HG03342 (cell line): ENCODE measurements at regions not wholly inside any gene's neighbourhood (a gene's known extent, or its start where the extent isn't known, plus 50 kb on each side); places are given as distances from the start of the nearest gene placed in this dataset.
"Not testable (repeated sequence)": the region's sequence is repeated elsewhere in the genome, so short reads cannot be mapped to it uniquely, and the experiment has no call there.

ENCODE experiments used
- ATAC-seq: cut with Tn5 transposase; IDR thresholded peaks from one replicate; pipeline ENCODE4 v1.9.1; 2021; ENCODE audit warnings: mild to moderate bottlenecking, moderate library complexity; ENCODE audit not compliant: unreplicated experiment

DNA sequence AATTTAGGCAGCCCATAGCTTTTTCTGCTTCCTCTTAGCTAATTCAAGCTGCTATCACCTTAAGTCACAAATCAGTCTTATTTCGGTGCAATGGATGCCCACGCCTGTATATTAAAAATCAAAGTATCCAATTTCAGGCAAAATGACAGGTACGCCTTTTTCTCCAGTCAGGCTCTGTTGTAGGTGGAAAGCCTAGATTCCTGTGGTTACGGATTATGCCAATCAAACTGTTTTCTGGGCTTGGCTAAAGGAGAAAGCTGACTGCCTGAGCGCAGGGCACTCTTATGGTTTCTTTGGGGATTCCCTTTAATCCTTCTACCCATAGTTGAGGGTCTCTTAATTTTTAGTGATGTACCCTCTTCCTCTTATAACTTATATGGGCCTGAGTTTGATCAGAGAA, 550.5 kb downstream of the PDHA2 start:
- ATAC-seq, result no peak

DNA sequence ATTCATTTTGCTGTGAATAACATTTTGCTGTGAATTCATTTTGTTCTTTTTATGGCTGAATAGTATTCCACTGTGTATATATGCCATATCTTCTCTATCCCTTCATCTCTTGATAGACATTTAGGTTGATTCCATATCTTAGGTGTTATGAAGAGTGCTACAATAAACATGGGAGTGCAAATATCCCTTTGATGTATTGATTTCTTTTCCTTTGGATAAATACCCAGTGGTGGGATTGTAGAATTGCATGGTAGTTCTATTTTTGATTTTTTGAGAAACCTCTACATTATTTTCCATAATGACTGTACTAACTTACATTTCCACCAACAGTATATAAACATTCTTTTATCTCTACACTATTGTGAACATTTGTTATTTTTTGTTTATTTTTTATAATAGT, 555.9 kb downstream of the PDHA2 start:
- ATAC-seq, result no peak

DNA sequence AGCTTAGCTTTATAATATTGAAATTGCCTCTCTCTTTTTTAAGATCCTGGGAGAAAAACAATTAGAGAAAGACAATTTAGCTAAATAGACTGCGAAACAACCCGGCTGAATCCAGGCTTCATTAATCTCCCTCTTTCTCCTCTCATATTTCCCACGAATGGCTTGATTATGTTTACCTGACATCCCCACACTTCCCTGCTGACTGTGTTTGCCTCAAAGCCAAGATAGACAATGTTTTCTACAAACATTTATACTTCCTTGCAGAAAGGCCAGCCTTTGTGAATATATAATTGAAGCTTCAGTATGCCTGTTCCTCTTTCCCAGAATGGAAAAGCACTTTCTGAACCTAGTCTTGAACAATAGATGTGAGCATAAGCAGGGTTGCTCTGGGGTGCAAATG, 566.8 kb downstream of the PDHA2 start:
- no peak for ATAC-seq

DNA sequence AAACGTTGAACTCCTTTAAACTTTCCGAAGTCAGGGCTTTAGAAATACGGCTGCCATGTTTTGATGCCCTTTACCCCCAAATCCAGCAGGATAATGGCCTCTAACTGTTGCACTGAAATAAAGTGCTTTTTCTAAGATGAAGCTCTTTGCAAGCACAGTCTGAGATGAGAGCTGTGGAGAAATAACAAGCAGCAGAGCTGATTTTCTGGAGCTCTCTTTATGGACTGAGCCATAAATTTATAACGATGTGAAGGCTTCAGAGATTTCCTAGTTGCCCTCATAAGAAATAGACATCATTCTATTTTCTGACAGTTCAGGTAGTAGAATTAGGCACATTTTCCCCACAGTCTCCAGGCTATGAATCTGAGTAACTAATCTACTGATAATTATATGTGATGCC, 567.3 kb downstream of the PDHA2 start:
- no peak for ATAC-seq

DNA sequence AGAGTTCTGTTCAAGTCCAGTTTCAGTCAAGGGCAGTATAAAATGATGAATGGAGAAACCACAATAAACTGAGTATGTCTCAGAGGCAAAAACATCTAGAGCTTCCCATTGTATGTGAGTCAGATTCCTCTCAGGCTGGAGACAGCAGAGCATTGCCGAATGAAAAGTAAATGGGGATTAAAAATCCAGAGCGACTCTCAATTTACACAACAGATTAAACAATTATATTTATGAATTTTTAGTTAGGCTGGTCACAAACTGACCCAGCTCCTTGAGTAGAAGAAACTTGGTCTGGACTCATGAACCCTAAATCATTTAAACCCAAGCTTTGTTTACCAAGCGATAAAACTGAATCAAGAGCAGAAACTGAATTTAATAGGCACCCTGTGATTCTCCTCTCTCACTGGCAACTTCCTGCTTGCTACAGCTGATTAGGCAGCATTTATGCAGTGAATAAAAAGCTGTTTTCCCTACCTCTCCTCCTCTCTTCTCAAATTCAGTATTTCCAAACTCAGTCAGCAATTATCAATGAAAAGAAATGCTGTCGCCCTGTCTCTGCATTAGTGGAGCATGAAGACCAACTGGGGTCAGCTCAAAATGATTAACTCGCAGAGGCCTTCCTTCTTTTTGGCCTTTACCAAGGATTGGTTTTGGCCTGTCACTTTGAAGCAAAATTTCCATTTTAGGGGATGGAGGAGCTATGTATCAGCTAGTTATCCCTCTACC, 568.0 kb downstream of the PDHA2 start:
- no peak for ATAC-seq

DNA sequence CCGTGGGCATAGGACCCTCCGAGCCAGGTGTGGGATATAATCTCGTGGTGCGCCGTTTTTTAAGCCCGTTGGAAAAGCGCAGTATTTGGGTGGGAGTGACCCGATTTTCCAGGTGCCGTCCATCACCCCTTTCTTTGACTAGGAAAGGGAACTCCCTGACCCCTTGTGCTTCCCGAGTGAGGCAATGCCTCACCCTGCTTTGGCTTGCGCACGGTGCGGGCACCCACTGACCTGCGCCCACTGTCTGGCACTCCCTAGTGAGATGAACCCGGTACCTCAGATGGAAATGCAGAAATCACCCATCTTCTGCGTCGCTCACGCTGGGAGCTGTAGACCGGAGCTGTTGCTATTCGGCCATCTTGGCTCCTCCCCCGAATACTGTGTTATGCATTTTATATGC, 575.0 kb downstream of the PDHA2 start:
- ATAC-seq, result not testable (repeated sequence)

DNA sequence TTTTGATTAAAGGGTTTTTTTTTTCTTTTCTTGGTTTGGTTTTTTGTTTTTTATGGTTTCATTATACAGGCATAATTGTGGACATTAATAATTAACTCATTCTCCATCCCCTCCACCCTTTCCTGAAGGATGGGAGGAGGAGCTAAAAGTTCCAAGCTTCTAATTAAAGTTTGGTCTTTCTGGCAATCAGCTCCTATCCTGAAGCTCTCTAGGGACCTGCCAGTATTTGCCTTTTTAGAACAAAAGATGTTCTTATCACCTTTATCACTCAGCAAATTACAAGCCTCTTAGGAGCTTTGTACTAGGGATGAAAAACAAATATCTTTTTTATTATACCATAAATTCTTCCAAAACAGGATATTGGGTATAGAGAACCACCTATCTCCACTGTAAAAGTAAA, 589.8 kb downstream of the PDHA2 start:
- no peak for ATAC-seq

DNA sequence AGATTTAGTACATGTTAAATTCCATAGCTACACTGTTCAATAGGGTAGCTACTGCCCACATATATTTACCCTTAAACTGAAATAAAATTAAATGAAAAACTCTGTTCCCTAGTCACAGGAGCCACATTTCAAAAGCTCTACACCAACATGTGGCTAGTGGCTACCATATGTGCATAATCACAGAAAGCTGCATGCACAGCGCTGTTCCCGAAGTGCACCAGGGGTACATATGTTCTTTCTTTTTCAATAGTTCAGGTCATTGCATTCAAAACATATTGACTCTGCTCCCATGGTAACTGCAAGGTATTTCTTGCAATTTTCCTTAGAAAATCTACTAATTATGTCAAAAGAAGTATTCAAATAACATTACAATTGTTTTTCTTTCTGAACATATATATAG, 591.2 kb downstream of the PDHA2 start:
- ATAC-seq, result no peak

DNA sequence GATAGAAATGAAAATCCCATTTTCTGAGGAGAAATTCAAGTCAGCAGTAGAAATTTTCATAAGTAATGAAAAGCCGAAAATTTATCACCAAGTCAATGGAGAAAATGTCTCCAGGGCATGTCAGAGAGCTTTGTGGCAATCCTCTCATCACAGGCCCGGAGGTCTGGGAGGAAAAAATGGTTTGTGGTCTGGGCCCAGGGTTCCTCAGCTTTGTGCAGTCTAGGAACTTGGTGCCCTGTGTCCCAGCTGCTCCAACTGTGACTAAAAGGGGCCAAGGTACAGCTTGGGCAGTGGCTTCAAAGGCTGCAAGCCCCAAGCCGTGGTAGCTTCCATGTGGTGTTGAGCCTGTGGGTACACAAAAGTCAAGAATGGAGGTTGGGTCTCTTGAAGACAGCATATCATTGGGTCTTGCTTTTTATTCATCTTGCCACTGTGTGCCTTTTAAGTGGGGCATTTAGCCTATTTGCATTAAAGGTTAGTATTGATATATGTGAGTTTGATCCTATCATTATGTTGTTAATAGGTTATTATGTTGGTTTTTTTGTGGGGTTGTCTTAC, 608.5 kb downstream of the PDHA2 start:
- ATAC-seq, result no peak

DNA sequence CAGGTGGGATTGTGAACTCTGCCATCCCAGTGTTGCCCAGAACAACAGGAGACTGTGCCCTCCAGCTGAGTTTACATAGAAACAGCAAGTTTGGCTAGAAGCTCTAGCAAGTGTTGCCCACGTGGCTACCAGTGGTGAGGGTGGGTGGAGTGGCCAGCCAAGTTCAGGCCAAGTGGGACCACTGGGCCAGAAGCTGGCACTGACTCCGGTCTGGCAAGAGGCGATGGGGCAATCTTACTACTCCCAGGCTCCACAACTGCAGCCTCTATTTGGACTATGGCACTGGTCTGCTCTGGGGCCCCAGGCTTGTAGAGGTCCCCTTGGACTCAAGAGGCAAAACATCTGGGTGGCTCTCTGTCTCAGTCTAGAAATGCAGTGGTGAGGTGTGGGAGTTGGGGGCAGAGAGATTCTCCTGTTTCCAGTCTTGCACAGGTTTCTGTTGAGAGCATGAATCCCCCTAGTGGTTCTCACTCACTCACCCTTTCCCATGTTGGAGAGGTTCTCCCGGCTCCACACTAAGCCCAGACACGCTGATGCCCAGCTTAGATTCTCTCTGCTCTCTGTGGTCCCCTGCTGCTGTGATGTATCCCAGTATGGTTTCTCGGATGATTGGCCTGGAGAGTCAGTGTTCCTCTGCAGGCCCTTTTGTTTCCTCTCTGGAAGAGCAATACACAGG, 615.3 kb downstream of the PDHA2 start:
- no peak for ATAC-seq

DNA sequence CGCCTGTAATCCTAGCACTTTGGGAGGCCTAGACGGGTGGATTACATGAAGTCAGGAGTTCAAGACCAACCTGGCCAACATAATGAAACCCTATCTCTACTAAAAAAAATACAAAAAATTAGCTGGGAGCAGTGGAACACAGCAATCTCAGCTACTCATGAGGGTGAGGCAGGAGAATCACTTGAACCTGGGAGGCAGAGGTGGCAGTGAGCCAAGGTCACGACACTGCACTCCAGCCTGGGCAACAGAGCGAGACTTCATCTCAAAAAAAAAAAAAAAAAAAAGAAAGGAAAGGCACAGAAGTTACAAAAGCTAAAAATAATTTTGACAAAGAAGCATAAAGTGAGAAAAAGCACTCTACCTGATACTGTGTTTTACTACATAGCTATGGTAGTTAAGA, 618.1 kb downstream of the PDHA2 start:
- not testable (repeated sequence) for ATAC-seq

DNA sequence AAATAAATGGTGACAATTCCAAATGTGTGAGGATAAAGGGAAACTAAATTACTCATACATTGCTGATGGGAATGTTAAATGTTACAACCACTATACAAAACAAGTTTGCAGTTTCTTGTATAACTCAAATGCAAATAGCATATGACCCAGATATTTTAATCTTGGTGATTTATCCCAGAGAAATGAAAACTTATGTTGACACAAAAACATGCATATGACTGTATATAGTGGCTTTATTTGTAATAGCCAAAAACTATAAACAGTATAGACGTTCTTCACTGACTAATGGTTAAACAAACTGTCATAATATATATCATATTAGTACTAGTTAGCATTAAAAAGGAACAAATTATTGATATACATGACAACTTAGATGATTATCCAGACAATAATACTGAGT, 619.2 kb downstream of the PDHA2 start:
- ATAC-seq, result no peak

DNA sequence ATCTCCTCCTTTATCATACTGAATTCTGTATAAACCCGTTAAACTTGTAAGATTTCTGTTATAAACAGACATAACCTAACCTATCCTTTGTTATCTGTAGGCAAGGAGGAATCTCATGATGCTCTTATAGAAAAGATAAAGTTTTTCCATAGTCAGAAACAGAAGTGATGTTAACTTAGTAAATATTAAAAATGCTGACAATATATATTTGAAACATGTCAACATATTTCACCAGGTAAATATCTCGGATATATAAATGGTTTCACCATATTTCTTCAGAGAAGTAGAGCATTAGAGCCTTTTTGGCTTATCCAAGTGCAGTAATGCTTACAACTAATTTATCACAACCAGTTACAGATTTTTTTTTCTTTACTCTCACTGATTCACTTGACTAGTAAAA, 625.9 kb downstream of the PDHA2 start:
- ATAC-seq, result no peak

DNA sequence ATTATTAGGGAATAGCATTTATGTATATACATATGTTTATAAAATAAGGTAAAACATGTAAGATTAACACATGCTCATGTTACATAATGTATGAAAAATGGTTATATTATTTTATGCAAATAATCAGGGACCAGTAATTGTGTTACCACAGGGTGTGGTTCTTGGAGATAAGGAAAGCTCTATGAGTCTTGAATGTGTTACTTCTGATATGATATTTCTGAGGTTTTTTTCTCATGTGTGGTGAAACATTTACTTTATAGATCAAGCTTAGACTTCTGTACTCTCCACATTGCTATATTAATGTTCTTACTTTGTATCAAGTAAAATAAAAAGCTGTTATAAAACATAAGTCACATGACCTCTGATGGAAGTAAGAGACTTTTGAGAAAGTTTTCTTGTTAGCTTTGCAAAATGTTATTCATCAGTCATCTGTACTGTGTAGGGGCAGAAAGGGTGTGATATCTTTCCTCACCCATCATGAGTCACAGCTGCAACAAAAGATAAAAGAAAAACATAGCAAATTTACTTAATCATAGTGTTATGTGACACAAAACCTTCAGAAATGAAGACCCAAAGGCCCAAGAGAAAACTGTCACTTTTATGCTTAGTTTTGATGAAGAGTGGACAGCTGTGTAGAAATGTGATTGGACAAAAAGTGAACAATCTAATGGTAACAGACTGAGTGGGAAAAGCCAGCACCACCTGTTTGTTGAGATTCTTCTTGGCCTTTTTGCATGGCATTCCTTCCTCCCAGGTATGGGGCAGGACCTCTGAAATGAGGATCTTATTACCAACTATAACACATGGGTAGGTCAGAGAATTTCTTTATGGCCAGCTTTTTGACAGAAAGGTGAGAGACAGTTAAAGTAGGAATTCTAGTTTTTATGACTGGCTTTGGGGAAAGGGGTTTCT, 632.3 kb downstream of the PDHA2 start:
- ATAC-seq, result no peak

DNA sequence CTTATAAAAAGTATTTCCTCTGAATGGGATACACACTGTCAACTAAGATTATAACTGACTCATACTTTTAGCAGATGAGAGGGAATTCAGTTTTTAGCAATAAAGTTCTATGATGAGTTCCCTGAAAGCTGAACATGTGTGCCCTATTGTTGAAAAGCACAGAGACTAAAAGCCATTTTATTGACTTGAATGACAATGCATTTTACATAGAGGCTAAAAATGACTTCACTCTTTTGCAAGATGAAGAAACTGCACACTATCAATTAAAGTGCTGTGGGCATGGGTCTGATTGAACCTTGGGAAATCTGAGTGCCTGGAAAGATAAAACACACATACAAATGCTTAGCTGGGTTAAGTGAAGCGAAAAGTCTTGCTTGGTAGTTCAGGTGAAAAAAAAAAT, 633.4 kb downstream of the PDHA2 start:
- ATAC-seq, result no peak

DNA sequence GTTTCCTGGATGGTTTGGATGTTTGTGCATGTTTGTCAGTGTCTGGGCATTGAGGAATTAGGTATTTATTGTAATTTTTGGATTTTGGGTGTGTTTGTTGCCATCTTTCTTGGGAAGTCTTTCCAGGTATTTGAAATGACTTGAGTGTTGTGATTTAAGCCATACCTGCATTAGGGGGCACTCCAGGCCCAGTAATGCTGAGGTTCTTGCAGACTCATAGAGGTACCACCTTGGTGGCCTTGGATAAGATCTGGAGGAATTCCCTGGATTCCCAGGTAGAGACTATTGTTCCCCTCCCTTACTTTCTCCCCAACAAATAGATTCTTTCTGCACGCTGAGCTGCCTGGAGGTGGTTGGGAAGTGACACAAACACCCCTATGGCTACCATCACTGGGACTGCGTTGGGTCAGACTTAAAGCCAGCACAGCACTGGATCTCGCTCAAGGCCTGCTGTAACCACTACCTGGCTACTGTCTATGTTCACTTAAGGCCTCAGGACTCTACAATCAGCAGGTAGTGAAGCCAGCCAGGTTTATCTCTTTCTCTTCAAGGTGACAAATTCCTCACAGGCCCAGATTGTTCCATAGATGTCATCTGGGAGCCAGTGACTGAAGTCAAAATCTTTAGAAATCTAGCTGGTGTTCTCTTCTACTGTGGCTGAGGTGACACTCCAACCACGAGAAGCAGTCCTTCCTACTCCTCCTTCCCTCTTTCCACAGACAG, 643.6 kb downstream of the PDHA2 start:
- ATAC-seq, result no peak

DNA sequence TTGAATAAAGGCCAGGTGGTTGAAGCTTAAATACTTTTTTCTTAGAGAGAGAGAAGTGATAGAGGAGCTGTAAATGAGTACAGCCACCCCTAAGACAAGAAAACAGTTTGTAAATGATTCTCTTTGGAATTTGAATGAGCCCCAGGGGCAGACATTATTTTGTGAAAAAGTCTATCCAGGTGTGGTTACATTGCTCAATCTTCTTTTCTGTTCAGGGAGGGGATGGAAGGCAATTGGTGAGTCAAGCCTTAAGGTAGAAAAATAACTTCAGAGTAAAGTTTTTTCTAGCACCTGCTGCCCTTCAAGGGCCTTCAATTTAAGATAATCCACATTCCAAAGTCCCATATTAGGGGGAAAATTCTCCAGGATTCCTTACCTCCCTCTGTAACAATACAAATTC, 646.7 kb downstream of the PDHA2 start:
- no peak for ATAC-seq

DNA sequence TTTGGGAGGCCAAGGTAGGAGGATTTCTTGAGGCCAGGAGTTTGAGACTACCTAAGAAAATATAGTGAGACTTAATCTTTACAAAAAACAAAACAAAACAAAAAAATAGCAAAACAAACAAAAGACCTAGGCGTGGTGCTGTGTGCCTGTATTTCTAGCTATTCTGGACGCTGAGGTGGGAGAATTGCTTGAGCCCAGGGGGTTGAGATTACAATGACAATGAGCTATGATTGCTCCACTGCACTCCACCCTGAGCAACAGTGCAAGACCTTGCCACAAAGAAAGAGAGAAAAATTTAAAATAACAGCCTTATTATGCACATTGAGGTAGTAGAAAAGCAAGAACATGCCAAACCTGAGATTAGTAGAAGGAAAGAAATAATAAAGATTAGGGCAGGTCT, 657.7 kb downstream of the PDHA2 start:
- no peak for ATAC-seq

DNA sequence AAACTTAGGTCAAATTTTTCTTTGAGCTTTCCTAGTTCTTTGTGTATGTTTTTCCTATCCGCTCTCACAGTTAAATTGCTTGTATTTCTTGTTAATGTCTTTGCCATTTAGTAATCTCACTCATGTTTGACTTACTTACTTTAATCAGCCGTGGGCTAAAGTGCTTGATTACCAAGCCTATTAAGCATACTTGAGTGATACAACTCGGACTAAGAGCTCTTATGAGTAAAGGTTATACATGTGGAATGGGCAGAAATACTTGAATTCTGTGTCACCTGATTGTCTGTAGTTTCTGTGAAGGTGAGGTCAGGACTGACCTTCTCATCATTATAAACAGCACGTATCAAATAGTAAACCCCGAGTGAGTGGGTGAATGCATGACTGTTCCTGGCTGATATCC, 664.5 kb downstream of the PDHA2 start:
- ATAC-seq, result no peak

DNA sequence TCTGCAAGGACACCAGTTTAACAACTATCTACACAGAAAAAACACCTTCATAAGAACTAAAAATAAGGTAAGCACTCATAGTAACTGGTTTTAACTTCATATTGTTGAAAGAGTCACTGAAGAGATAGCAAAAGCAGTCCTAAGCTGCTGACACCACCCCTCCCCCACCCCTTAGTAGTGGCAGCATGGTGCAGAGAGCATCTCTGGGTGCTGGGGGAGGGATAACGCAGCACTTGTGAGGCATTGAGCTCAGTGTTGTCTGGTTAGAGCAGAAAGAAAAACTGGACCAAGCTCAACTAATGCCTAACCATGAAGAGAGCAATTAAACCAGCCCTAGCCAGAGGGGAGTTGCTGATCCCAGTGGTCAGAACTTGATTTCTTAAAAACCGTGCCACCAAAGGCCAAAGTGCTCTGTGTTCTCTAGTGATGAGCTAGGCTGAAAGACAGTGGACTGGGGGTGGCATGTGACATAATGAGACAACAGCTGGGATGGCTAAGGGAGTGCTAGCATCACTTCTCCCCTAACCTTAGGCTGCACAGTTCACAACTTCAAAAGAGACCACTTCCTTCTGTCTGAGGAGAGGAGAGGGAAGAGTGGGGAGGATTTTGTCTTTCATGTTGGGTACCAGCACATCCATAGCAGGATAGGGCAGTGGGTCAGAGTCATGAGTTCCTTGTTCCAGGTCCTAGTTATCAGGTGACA, 669.3 kb downstream of the PDHA2 start:
- no peak for ATAC-seq
